SK-N-SH (cell line): ENCODE measurements at regions not wholly inside any gene's neighbourhood (a gene's known extent, or its start where the extent isn't known, plus 50 kb on each side); places are given as distances from the start of the nearest gene placed in this dataset.

Experiments
- CTCF ChIA-PET: fragments of 300-600, 350-600 bp; formaldehyde crosslinking; extraction: SDS; loops from one replicate; lab custom pipeline; 2021; lab: Yijun Ruan, JAX
- POLR2A ChIA-PET: fragments of 350-600 bp; sonication (Branson Sonifier 250); formaldehyde crosslinking; extraction: SDS; loops from one replicate; lab custom pipeline; 2020; ENCODE audit warnings: antibody characterized with exemption, inconsistent platforms; lab: Yijun Ruan, JAX
- DNase-seq: peaks from one replicate; pipeline ENCODE4 v3.0.0; 2012
- H2AFZ ChIP-seq: fragments of 200-600 bp; sonication (generic); 2 replicates; pipeline ENCODE4 v1.8.1; 2016; ENCODE audit warnings: antibody characterized with exemption, mild to moderate bottlenecking, low read depth
- H3F3A ChIP-seq: fragments of 200-600 bp; sonication (generic); replicated peaks from 2 replicates; pipeline ENCODE3; 2016; ENCODE audit warnings: antibody characterized with exemption, mild to moderate bottlenecking; ENCODE audit not compliant: insufficient read depth
- H3K27ac ChIP-seq, 2 experiments: fragments of 200-500 bp in 1 of 2; fragments of 200-600 bp in 1 of 2; sonication (Bioruptor generic) in 1 of 2; sonication (generic), shearing (Covaris generic) in 1 of 2; 2 replicates each; pipeline versions ENCODE4 v1.5.1 to v1.6.1; 2014 to 2016; ENCODE audit warnings: low read depth in 2 of 2, inconsistent platforms in 1 of 2, low read length in 1 of 2, mild to moderate bottlenecking in 1 of 2, mixed read lengths in 1 of 2
- H3K27me3 ChIP-seq: fragments of 200-600 bp; sonication (generic), shearing (Covaris generic); 2 replicates; pipeline ENCODE4 v1.6.1; 2016; ENCODE audit warnings: mixed run types; ENCODE audit not compliant: insufficient read depth
- H3K36me3 ChIP-seq, 2 experiments: fragments of 200-500 bp in 1 of 2; fragments of 200-600 bp in 1 of 2; sonication (Bioruptor generic) in 1 of 2; sonication (generic) in 1 of 2; replicated peaks in 1 of 2; 2 replicates each; pipeline versions ENCODE3 to v1.5.1; 2014 to 2016; ENCODE audit warnings: low read length in 1 of 2, mild to moderate bottlenecking in 1 of 2; ENCODE audit not compliant: insufficient read depth in 2 of 2, control insufficient read depth in 1 of 2
- H3K4me1 ChIP-seq, 2 experiments: fragments of 200-500 bp in 1 of 2; fragments of 200-600 bp in 1 of 2; sonication (Bioruptor generic) in 1 of 2; sonication (generic), shearing (Covaris generic) in 1 of 2; 2 replicates each; pipeline versions ENCODE4 v1.5.1 to v1.6.1; 2014 to 2016; ENCODE audit warnings: low read depth in 1 of 2, low read length in 1 of 2, mixed run types in 1 of 2; ENCODE audit not compliant: insufficient read depth in 2 of 2, control insufficient read depth in 1 of 2
- H3K4me2 ChIP-seq: fragments of 200-600 bp; sonication (generic), shearing (Covaris generic); 2 replicates; pipeline ENCODE4 v1.6.1; 2017; ENCODE audit warnings: mixed run types
- H3K4me3 ChIP-seq, 2 experiments: fragments of 200-500 bp in 1 of 2; fragments of 200-600 bp in 1 of 2; sonication (Bioruptor generic) in 1 of 2; sonication (generic), shearing (Covaris generic) in 1 of 2; 2 replicates each; pipeline versions ENCODE4 v1.5.1 to v1.8.1; 2014 to 2016; ENCODE audit warnings: low read depth in 2 of 2, inconsistent platforms in 1 of 2, low read length in 1 of 2, mild to moderate bottlenecking in 1 of 2, mixed read lengths in 1 of 2, moderate library complexity in 1 of 2
- H3K79me2 ChIP-seq: fragments of 200-600 bp; sonication (generic); 2 replicates; pipeline ENCODE4 v1.8.1; 2017; ENCODE audit warnings: mild to moderate bottlenecking; ENCODE audit not compliant: insufficient read depth
- H3K9ac ChIP-seq: fragments of 200-600 bp; sonication (generic); 2 replicates; pipeline ENCODE4 v1.6.1; 2017; ENCODE audit warnings: mixed run types
- H3K9me2 ChIP-seq: fragments of 200-600 bp; sonication (generic); 2 replicates; pipeline ENCODE4 v1.6.1; 2017; ENCODE audit warnings: mixed run types
- H3K9me3 ChIP-seq: fragments of 200-600 bp; sonication (generic); 2 replicates; pipeline ENCODE4 v1.6.1; 2017; ENCODE audit warnings: mixed run types, mild to moderate bottlenecking, moderate library complexity
- H4K20me1 ChIP-seq: fragments of 200-600 bp; sonication (generic); 2 replicates; pipeline ENCODE4 v1.6.1; 2017; ENCODE audit warnings: mild to moderate bottlenecking, mixed run types; ENCODE audit not compliant: insufficient read depth
- CHD2 ChIP-seq: fragments of 150-350 bp; IDR thresholded peaks from 2 replicates; pipeline ENCODE4 v1.6.1; 2018; ENCODE audit warnings: low read length; ENCODE audit not compliant: partially characterized antibody
- EP300 ChIP-seq, 2 experiments: IDR thresholded peaks; 2 replicates each; pipeline versions ENCODE4 v1.4.0 to v1.6.1; 2012; ENCODE audit warnings: borderline replicate concordance in 1 of 2, low read depth in 1 of 2, low read length in 1 of 2
- EZH2phosphoT487 ChIP-seq: fragments of 200-600 bp; sonication (generic); IDR thresholded peaks from 2 replicates; pipeline ENCODE4 v1.6.1; 2017; ENCODE audit warnings: low read depth, mixed run types, mild to moderate bottlenecking, antibody characterized with exemption, moderate library complexity, borderline replicate concordance
- FOXJ3 ChIP-seq: sonication (generic); formaldehyde crosslinking; IDR thresholded peaks from 2 replicates; pipeline ENCODE4 v1.5.1; 2020; ENCODE audit warnings: mild to moderate bottlenecking, missing genetic modification reagents
- GABPA ChIP-seq: IDR thresholded peaks from 2 replicates; pipeline ENCODE4 v1.4.0; 2012; ENCODE audit warnings: low read depth, mild to moderate bottlenecking
- GATA2 ChIP-seq: sonication (generic); formaldehyde crosslinking; IDR thresholded peaks from 2 replicates; pipeline ENCODE4 v1.5.0; 2020; ENCODE audit warnings: mild to moderate bottlenecking, missing genetic modification reagents
- MAX ChIP-seq: IDR thresholded peaks from 2 replicates; pipeline ENCODE4 v1.4.0; 2012; ENCODE audit warnings: low read depth
- NFIC ChIP-seq: IDR thresholded peaks from 2 replicates; pipeline ENCODE4 v1.4.0; 2012; ENCODE audit warnings: borderline replicate concordance
- NRF1 ChIP-seq: IDR thresholded peaks from 2 replicates; pipeline ENCODE4 v1.6.1; 2012; ENCODE audit warnings: low read depth, mild to moderate bottlenecking, low read length
- PBX3 ChIP-seq: IDR thresholded peaks from 2 replicates; pipeline ENCODE4; 2012
- RAD21 ChIP-seq: IDR thresholded peaks from 2 replicates; pipeline ENCODE4 v1.6.1; 2012; ENCODE audit warnings: mild to moderate bottlenecking, low read length
- RXRA ChIP-seq: IDR thresholded peaks from 2 replicates; pipeline ENCODE4 v1.4.0; 2012; ENCODE audit warnings: low read depth, mild to moderate bottlenecking, borderline replicate concordance
- TEAD4 ChIP-seq: IDR thresholded peaks from 2 replicates; pipeline ENCODE4 v1.4.0; 2012; ENCODE audit warnings: mild to moderate bottlenecking, borderline replicate concordance; ENCODE audit not compliant: insufficient read depth
- USF1 ChIP-seq: IDR thresholded peaks from 2 replicates; pipeline ENCODE4 v1.4.0; 2012; ENCODE audit warnings: low read depth, borderline replicate concordance
- USF2 ChIP-seq: fragments of 150-350 bp; IDR thresholded peaks from 2 replicates; pipeline ENCODE4 v1.6.1; 2017; ENCODE audit warnings: antibody characterized with exemption, low read length, low read depth, borderline replicate concordance
- WGBS: methylation state at CpG from one replicate; pipeline ENCODE4 v1.1.6; 2017; ENCODE audit warnings: low lambda C conversion rate; 5-methylcytosine and 5-hydroxymethylcytosine counted together
- TF ChIP-seq, protein P1 (sequence below): fragments of 150-350 bp; IDR thresholded peaks from 2 replicates; pipeline ENCODE4 v1.6.1; 2016; ENCODE audit warnings: mild to moderate bottlenecking, low read depth, low read length

DNA sequence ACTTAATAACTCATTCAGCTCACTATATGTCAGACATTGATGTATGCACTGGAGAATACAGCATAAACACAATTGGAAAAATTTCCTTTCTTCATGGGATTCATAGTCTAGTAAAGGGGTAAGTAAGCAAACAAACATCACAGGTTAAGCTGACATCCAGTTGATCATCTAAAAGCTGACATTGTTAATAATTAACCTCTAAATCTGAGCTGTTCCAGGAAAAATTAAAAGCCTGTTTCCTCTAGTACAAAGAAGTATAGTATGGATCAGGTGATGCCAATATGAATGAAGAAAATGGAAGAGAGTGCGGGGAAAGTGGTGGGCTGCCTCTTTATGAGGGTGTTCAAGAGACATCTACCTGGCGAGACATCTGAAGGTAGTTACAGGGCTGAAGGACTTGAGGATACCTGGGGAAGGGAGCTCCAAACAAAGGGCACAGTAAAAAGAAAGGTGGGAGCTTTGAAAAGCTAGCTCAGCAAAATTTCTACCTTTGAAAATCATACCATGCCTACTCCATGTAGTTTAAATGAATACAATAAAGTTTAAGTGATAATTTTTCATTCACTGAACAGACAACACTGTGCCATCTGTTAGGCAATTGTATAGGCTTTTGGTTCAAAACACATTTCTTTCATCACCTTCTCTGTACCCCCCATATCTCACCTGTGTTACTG is 619.3 kb downstream of the TRIB2 start:
- WGBS: 19% methylated on average over 2 of the region's 2 CpGs
- CTCF ChIA-PET: interaction anchor here (0.6 to 1.1 kb wide), 4 partner anchors 10 to 284 kb away, joined by 3 read pairs; no protein-coding TSS in a partner anchor

More for the DNA sequence above, 619.3 kb downstream of the TRIB2 start:
- no peaks in the 10 kb centered on the region for H3K9me2 ChIP-seq
- H2AFZ ChIP-seq: no peak overlapping the region
- no peak overlapping the region for H3K27ac ChIP-seq
- TF ChIP-seq FOXJ3: no peak
- no peak for TF ChIP-seq USF1
- no peak for TF ChIP-seq PBX3
- TF ChIP-seq GABPA: no peak
- TF ChIP-seq, protein P1, sequence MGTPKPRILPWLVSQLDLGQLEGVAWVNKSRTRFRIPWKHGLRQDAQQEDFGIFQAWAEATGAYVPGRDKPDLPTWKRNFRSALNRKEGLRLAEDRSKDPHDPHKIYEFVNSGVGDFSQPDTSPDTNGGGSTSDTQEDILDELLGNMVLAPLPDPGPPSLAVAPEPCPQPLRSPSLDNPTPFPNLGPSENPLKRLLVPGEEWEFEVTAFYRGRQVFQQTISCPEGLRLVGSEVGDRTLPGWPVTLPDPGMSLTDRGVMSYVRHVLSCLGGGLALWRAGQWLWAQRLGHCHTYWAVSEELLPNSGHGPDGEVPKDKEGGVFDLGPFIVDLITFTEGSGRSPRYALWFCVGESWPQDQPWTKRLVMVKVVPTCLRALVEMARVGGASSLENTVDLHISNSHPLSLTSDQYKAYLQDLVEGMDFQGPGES: no peak
- TF ChIP-seq NFIC: no peak
- TF ChIP-seq RXRA: no peak
- TF ChIP-seq USF2: no peak
- no peak for TF ChIP-seq EP300 (IDR thresholded peaks at IDR 0.05; ENCODE audit: borderline replicate concordance in 1 of 2, low read depth in 1 of 2, low read length in 1 of 2)
- TF ChIP-seq TEAD4: no peak
- no peak for TF ChIP-seq RAD21
- TF ChIP-seq CHD2: no peak
- no peak for TF ChIP-seq MAX
- TF ChIP-seq EZH2phosphoT487: no peak
- no peak for TF ChIP-seq NRF1
- TF ChIP-seq GATA2 (CRISPR knock-in tag): no peak
- no peaks in the 10 kb centered on the region for H4K20me1 ChIP-seq
- no peak for DNase-seq
- H3K9me3 ChIP-seq: no peaks in the 10 kb centered on the region
- H3K79me2 ChIP-seq: no peaks in the 10 kb centered on the region
- POLR2A ChIA-PET: no interaction called here
- no peak overlapping the region for H3K4me2 ChIP-seq
- H3K4me1 ChIP-seq: no peaks in the 10 kb centered on the region
- no peaks in the 10 kb centered on the region for H3K27me3 ChIP-seq
- H3K36me3 ChIP-seq: no peaks in the 10 kb centered on the region
- H3K4me3 ChIP-seq: no peak overlapping the region
- no peaks in the 10 kb centered on the region for H3F3A ChIP-seq
- no peak overlapping the region for H3K9ac ChIP-seq
